Activated T-cell treated with anti-CD3 and anti-CD28 coated beads, Interleukin-2, amount 50 U/mL, for 72 hours (primary cell): ENCODE measurements at regions not wholly inside any gene's neighbourhood (a gene's known extent, or its start where the extent isn't known, plus 50 kb on each side); places are given as distances from the start of the nearest gene placed in this dataset.
A peak's percentile ranks its signal among the peaks of the same experiment; 100 is the strongest.

ENCODE experiments used
- ATAC-seq, 2 donors: fragments of 150-1000 bp; cut with Tn5 transposase; replicated peaks in 1 of 2; 2 replicates each; pipeline ENCODE4 v1.10.0; 2021; ENCODE audit warnings: moderate library complexity in 2 of 2, mild to moderate bottlenecking in 1 of 2
- DNase-seq, 2 donors: peaks; one replicate each; pipeline ENCODE4 v3.0.0; 2021 to 2022; ENCODE audit warnings: mixed read lengths in 1 of 2
- H3K27ac Mint-ChIP-seq: one replicate; pipeline ENCODE4 v1.8.0; 2022; ENCODE audit warnings: mild to moderate bottlenecking, moderate library complexity, mixed read lengths
- H3K27me3 Mint-ChIP-seq: one replicate; pipeline ENCODE4 v1.8.0; 2022; ENCODE audit warnings: low read depth, mixed read lengths
- H3K36me3 Mint-ChIP-seq, 2 donors: one replicate each; pipeline ENCODE4 v1.8.0; 2022; ENCODE audit warnings: mixed read lengths in 2 of 2, mild to moderate bottlenecking in 1 of 2; ENCODE audit not compliant: insufficient read depth in 2 of 2
- H3K4me1 Mint-ChIP-seq: one replicate; pipeline ENCODE4 v1.8.0; 2022; ENCODE audit warnings: low read depth, mixed read lengths
- H3K4me3 Mint-ChIP-seq, 2 donors: one replicate each; pipeline ENCODE4 v1.8.0; 2022; ENCODE audit warnings: mild to moderate bottlenecking in 2 of 2, mixed read lengths in 2 of 2, moderate library complexity in 2 of 2
- H3K9me3 Mint-ChIP-seq, 2 donors: one replicate each; pipeline ENCODE4 v1.8.0; 2022; ENCODE audit warnings: mixed read lengths in 2 of 2

DNA sequence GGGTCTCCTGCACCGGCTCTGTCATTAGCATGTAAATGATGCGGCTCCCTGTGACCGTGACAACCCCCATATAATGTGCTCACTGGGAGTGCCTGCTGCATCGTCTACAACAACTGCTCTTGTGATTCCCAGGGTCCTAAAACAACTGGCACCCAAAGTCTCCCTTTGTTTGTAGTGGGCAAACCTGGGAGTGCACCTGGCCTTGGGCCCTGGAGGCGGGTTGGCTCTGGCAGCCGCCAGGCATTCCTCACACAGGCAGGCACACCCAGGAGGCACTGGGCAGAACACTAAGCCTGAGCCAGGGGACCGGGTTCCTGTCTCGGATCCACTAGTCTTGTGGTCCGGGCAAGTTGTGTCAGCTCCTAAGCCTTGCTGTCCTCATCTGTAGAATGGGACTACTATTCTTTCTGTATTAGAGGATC, 115.5 kb upstream of the GPR26 start:
- Mint-ChIP-seq H3K4me1 (no peaks in the 10 kb centered on the region), H3K36me3 (no peaks in the 10 kb centered on the region), H3K27me3 (peaks cover 8% of the 10 kb centered on the region), H3K9me3 (no peaks in the 10 kb centered on the region), H3K27ac (no peak overlapping the region), H3K4me3 (no peak overlapping the region)
- DNase-seq (no peak), ATAC-seq (no peak)

- Mint-ChIP-seq H3K36me3 (no peaks in the 10 kb centered on the region), H3K9me3 (no peaks in the 10 kb centered on the region), H3K4me1 (no peaks in the 10 kb centered on the region), H3K27me3 (peaks cover 5% of the 10 kb centered on the region), H3K27ac (no peak overlapping the region), H3K4me3 (no peak overlapping the region)
- no peak for ATAC-seq
- no peak for DNase-seq
Observed at GRCh38 chr10:123551259-123551658, 114.9 kb upstream of the GPR26 start.

GRCh38 chr10:123552760-123553554, 113.2 kb upstream of the GPR26 start:
- Mint-ChIP-seq H3K9me3 (no peaks in the 10 kb centered on the region), H3K4me3 (no peak overlapping the region), H3K27me3 (peaks cover 5% of the 10 kb centered on the region), H3K4me1 (no peaks in the 10 kb centered on the region), H3K36me3 (no peaks in the 10 kb centered on the region), H3K27ac (no peak overlapping the region)
- ATAC-seq, result no peak
- DNase-seq, result no peak

DNA sequence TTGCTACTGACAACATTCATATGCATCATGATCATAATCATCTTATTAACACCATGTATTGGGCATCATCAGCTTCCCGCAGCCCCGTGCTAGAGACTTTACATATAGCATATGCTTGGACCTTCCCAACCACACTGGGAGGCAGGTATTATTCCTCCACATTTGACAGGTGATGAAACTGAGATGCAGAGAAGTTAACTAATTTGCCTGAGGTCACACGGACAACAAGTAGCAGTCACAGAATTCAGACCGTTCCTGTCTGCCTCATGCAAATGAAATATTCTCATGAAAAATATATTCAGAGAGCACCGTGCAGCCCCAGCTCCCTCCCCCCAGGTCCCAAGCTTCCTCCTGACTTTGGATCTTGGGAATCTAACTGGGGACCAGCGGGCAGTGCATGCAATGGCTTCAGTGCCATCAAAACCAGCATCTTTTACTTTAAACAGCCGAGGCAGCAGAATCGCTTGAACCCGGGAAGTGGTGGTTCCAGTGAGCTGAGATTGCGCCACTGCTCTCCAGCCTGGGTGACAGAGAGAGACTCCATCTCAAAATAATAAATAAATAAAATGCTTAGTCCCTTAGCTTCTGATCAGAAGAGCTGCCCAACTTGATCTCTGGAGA, 112.2 kb upstream of the GPR26 start:
- Mint-ChIP-seq H3K27ac (no peak overlapping the region), H3K9me3 (no peaks in the 10 kb centered on the region), H3K36me3 (no peaks in the 10 kb centered on the region), H3K27me3 (peaks cover 5% of the 10 kb centered on the region), H3K4me3 (no peak overlapping the region), H3K4me1 (no peaks in the 10 kb centered on the region)
- DNase-seq, result no peak
- no peak for ATAC-seq

- peaks cover 5% of the 10 kb centered on the region for H3K4me1 Mint-ChIP-seq
- DNase-seq (no peak), ATAC-seq (no peak)
- no peaks in the 10 kb centered on the region for H3K36me3 Mint-ChIP-seq
- H3K4me3 Mint-ChIP-seq, result no peak overlapping the region
- no peak overlapping the region for H3K27ac Mint-ChIP-seq
- H3K9me3 Mint-ChIP-seq, result no peaks in the 10 kb centered on the region
- H3K27me3 Mint-ChIP-seq, result peaks cover 11% of the 10 kb centered on the region
Observed at GRCh38 chr10:123554656-123555055, 111.5 kb upstream of the GPR26 start.

DNA sequence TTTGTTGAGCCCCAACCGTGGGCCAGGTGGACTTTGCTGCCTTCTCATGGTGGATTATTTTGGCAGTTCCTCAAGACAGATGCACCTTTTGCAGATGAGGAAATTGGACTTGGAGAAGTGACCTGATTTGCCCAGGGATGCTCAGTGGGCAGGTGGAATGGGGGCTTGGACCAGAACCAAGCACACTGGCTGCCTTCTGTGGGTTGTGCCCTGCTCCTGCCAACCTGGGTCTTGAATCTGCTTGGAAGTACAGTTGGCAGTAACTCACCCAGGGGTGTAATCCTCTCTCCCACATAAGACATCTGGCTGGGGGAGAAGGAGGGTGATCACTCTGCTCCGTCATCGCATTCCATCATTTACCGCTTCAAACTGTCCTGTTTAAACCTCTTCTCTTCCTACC, 110.5 kb upstream of the GPR26 start:
- Mint-ChIP-seq H3K4me3 (no peak overlapping the region), H3K27me3 (peaks cover 17% of the 10 kb centered on the region), H3K4me1 (peaks cover 5% of the 10 kb centered on the region), H3K9me3 (no peaks in the 10 kb centered on the region), H3K36me3 (no peaks in the 10 kb centered on the region), H3K27ac (no peak overlapping the region)
- no peak for ATAC-seq
- no peak for DNase-seq

- DNase-seq, result no peak
- H3K27ac Mint-ChIP-seq, result no peak overlapping the region
- H3K36me3 Mint-ChIP-seq, result no peaks in the 10 kb centered on the region
- peaks cover 19% of the 10 kb centered on the region for H3K27me3 Mint-ChIP-seq
- no peak for ATAC-seq
- peaks cover 5% of the 10 kb centered on the region for H3K4me1 Mint-ChIP-seq
- H3K9me3 Mint-ChIP-seq, result no peaks in the 10 kb centered on the region
- no peak overlapping the region for H3K4me3 Mint-ChIP-seq
Observed at GRCh38 chr10:123556049-123556448, 110.1 kb upstream of the GPR26 start.

DNA sequence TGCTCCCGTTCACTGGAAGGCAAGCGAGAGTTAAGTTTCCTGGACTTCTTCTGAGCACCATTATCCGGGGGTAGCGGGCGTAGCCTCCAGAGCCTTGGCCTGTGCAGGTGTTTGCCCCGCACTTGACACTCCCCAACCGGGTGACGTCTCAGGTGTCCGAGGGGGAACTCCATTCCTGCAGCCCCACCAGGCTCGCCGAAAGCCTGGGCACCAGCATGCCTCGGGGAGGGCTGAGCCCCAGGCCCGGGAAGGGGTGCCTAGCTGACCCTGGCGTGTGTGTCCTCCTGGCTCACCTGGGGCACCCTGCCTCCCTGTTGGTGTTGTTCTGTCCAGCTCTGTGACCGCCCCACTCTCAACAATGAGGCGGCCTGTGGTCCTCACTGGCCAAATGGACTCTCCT, 109.4 kb upstream of the GPR26 start:
- no peak overlapping the region for H3K27ac Mint-ChIP-seq
- ATAC-seq (no peak), DNase-seq (no peak)
- H3K9me3 Mint-ChIP-seq, result no peaks in the 10 kb centered on the region
- no peak overlapping the region for H3K4me3 Mint-ChIP-seq
- H3K36me3 Mint-ChIP-seq, result no peaks in the 10 kb centered on the region
- peaks cover 18% of the 10 kb centered on the region for H3K27me3 Mint-ChIP-seq
- peaks cover 5% of the 10 kb centered on the region for H3K4me1 Mint-ChIP-seq

DNA sequence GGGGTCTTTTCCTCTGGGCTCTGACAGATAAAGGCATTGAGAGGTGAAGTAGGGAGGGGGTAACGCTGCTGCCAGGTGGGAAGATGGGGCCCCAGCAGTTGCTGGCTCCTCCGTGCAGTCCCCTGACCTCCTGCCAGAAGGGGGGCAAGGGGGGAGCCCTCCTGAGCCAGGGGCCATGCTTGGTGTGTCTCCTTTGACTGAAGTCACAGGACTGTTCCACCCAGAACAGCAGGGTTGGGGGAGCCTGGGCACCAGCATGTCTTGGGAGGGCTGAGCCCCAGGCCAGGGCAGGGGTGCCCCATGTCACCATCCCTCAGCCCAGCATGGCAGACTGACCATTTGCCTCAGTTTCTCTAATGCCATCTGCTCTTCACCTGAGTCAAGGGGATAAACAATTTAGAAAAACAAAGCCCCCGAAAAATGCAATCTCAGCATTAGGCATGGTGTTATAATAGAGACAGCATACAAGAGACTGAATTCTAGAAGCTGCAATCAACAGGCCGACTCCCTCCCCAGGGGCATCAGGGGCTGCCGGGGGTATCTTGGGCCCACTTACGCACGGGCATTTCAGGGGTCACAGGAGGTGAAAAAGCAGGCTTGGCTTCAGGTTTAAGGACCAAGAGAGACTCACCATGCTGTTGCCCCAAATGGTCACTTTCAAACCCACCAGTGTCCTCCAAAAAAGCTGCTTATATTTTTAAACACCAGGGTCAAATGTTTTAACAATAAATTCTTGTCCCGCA, 108.6 kb upstream of the GPR26 start:
- DNase-seq (no peak), ATAC-seq (no peak)
- Mint-ChIP-seq H3K27ac (no peak overlapping the region), H3K9me3 (no peaks in the 10 kb centered on the region), H3K36me3 (no peaks in the 10 kb centered on the region), H3K4me1 (peaks cover 5% of the 10 kb centered on the region), H3K4me3 (no peak overlapping the region), H3K27me3 (peaks cover 18% of the 10 kb centered on the region)

DNA sequence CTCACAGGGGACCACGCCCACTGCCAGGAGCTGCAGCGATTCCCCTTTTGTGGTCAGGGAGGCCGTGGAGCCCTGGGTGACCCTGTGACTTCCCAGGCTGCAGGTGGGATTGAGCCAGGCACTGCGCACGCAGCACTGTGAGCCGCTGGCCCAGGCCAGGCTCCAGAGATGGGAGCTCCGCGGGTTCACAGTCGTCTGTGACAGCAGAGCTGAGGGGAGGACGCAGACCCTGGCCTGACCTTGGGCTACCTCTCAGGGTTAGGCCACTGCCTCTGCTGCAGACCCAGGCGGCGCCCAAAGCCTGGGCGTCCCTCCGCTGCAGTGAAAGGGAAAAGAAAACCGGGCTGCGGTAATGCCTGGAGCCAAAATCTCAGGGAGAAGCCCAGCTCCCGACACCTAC, 107.5 kb upstream of the GPR26 start:
- DNase-seq, result no peak
- H3K27ac Mint-ChIP-seq, result no peak overlapping the region
- no peaks in the 10 kb centered on the region for H3K36me3 Mint-ChIP-seq
- H3K4me1 Mint-ChIP-seq, result peaks cover 5% of the 10 kb centered on the region
- H3K9me3 Mint-ChIP-seq, result no peaks in the 10 kb centered on the region
- no peak for ATAC-seq
- H3K4me3 Mint-ChIP-seq, result no peak overlapping the region
- H3K27me3 Mint-ChIP-seq, result peaks cover 18% of the 10 kb centered on the region

DNA sequence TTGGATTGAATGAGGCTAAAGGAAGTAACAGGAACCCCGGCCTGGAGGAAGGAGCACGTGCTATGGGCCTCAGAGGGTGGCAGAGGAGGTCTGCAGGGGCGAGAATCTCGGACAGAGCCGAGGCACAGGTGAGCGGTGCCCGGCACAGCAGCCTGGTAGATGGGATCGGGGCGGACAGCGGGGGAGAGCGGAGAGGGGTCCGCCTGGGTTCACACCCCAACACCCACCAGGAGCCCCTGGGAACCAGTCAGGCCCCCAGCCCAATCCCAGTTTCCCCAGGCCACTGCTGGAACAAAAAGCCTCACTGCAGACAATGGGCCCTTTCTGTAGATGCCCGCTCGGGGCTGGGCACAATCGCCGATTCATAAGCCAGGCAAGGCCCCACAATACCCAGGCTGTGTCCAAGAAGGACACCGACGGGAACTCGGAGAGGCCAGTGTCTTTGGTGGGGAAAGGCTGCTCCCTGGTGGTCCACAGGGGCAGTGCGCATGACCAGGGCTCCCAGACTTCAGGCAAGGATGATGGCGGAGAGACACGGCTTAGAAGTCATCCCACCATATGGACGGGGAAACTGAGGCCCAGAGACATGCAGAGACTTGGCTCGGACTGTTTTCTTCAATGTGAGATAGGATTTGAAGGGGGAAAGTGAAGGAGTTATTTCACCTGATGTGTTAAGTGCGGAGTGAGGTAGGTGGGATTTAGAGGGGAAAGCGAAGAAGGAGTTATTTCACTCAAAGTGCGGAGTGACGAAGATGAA, 106.9 kb upstream of the GPR26 start:
- DNase-seq (peak; percentile 44 to 76), ATAC-seq (peak; percentile 59 to 65)
- Mint-ChIP-seq H3K4me3 (no peak overlapping the region), H3K27me3 (peaks cover 18% of the 10 kb centered on the region), H3K27ac (no peak overlapping the region), H3K36me3 (no peaks in the 10 kb centered on the region), H3K4me1 (peaks cover 5% of the 10 kb centered on the region), H3K9me3 (no peaks in the 10 kb centered on the region)

DNA sequence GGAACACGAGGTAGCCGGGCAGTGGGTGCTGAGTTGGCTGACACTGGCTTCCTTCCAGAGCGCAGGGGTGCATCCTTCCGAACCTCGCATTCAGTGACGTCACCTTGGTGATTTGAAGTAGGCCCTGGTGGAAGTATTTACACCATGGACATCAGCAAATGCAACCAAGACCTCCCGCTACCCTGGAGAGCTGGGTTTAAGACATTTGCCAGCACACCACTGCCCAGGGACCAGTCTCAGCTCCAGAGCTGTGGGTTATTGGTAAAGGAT, 106.4 kb upstream of the GPR26 start:
- no peaks in the 10 kb centered on the region for H3K36me3 Mint-ChIP-seq
- no peak for ATAC-seq
- H3K4me1 Mint-ChIP-seq, result peaks cover 5% of the 10 kb centered on the region
- H3K27me3 Mint-ChIP-seq, result peaks cover 18% of the 10 kb centered on the region
- H3K9me3 Mint-ChIP-seq, result no peaks in the 10 kb centered on the region
- H3K4me3 Mint-ChIP-seq, result no peak overlapping the region
- no peak overlapping the region for H3K27ac Mint-ChIP-seq
- DNase-seq, result no peak
